Peyer's patch (tissue), 4 donors: ENCODE measurements at regions not wholly inside any gene's neighbourhood (a gene's known extent, or its start where the extent isn't known, plus 50 kb on each side); places are given as distances from the start of the nearest gene placed in this dataset.

Source experiments
- CTCF ChIP-seq, 6 experiments: fragments of 450-650 bp in 4 of 6; fragments of 200-600 bp in 2 of 6; sonication (generic) in 1 of 6; IDR thresholded peaks; one replicate each; pipeline ENCODE4 v1.5.1; 2017 to 2019; ENCODE audit warnings: antibody characterized with exemption in 6 of 6, mild to moderate bottlenecking in 3 of 6, moderate library complexity in 1 of 6
- POLR2A ChIP-seq, 2 donors: fragments of 450-650 bp; IDR thresholded peaks; one replicate each; pipeline ENCODE4 v1.5.1; 2017; ENCODE audit warnings: antibody characterized with exemption in 2 of 2, mild to moderate bottlenecking in 2 of 2, moderate library complexity in 2 of 2

DNA sequence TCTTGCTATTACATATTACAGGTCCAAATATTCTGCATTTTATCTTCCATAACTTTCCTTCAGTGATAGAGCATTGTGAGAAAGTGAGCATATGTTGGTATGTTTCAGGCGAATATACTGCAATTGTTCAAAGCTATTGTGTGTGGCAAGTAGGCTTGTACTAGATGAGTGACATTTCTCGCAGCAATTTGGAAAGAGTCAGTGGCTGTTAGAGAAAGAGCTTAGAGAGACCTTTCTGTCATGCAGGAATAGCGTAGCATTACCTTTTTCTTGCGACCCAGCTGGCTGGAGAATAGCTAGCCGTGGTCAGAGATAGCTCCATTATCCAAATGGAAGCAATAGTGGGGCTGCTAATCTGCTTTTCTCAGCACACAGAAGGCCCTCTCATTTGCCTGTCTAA, 678.5 kb upstream of the FOXG1 start:
- TF ChIP-seq CTCF (IDR thresholded peaks at IDR 0.05): no peak
- TF ChIP-seq POLR2A (IDR thresholded peaks at IDR 0.05): no peak
